Thyroid gland (tissue), 4 donors: ENCODE measurements at regions not wholly inside any gene's neighbourhood (a gene's known extent, or its start where the extent isn't known, plus 50 kb on each side); places are given as distances from the start of the nearest gene placed in this dataset.

Experiments used
- DNase-seq, 2 donors: peaks; one replicate each; pipeline ENCODE4 v3.0.0-alpha.2; 2019
- H3K27ac ChIP-seq, 3 donors: fragments of 200-600 bp; sonication (generic); 1 replicate in 2 of 3; 2 replicates in 1 of 3; pipeline ENCODE4 v1.5.1; 2016 to 2019; ENCODE audit warnings: mild to moderate bottlenecking in 1 of 3, moderate library complexity in 1 of 3
- H3K27me3 ChIP-seq: fragments of 200-600 bp; sonication (generic); one replicate; pipeline ENCODE4 v1.5.1; 2019
- H3K36me3 ChIP-seq, 2 donors: fragments of 200-600 bp; sonication (generic); one replicate each; pipeline ENCODE4 v1.5.1; 2016 to 2019
- H3K4me1 ChIP-seq, 2 donors: fragments of 200-600 bp; sonication (generic); one replicate each; pipeline ENCODE4 v1.5.1; 2017 to 2019
- H3K4me3 ChIP-seq, 3 donors: fragments of 200-600 bp; sonication (generic); replicated peaks in 1 of 3; 1 replicate in 2 of 3; 2 replicates in 1 of 3; pipeline ENCODE4 v1.5.1; 2016; ENCODE audit warnings: mild to moderate bottlenecking in 1 of 3
- H3K9me3 ChIP-seq: fragments of 200-600 bp; sonication (generic); one replicate; pipeline ENCODE4 v1.5.1; 2017
- CTCF ChIP-seq, 6 experiments: fragments of 200-600 bp in 3 of 6; fragments of 450-650 bp in 3 of 6; sonication (generic) in 3 of 6; IDR thresholded peaks; one replicate each; pipeline ENCODE4 v1.5.1; 2016 to 2019; ENCODE audit warnings: antibody characterized with exemption in 6 of 6, mild to moderate bottlenecking in 2 of 6, inconsistent platforms in 1 of 6, moderate library complexity in 1 of 6
- POLR2A ChIP-seq, 2 donors: fragments of 450-650 bp; IDR thresholded peaks; one replicate each; pipeline ENCODE4 v1.6.1; 2017; ENCODE audit warnings: antibody characterized with exemption in 2 of 2, mild to moderate bottlenecking in 2 of 2, moderate library complexity in 1 of 2
- WGBS, 2 donors: methylation state at CpG; one replicate each; pipeline ENCODE4 v1.1.5; 2017; 5-methylcytosine and 5-hydroxymethylcytosine counted together
- intact Hi-C: fragments of 100-400 bp; cut with DNase I; formaldehyde crosslinking; loops from one replicate; pipeline ENCODE4 v1.15.1; 2023

DNA sequence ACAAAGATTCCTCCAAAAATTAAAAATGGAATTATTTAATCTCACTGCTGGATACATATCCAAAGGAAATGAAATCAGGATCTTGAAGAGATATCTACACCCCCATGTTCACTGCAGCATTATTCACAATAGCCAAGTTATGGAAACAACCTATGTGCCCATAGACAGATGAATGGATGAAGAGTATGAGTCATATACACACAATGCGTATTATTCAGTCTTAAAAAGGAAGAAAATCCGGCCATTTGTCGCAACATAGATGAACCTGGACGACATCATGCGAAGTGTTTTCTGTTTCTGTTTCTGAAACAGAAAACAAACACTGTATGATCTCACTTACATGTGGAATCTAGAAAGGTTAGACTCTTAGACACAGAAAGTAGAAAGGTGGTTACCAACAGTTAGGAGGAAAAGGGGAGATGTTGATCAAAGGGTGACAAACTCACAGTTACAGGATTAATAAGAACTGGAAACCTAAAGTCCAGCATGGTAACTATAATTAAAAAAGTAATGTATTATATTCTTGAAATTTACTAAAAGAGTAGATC, 87.8 kb upstream of the ERBB4 start:
- Histone ChIP-seq H3K4me3 (no peak overlapping the region), H3K9me3 (no peaks in the 10 kb centered on the region), H3K27me3 (no peaks in the 10 kb centered on the region), H3K27ac (no peak overlapping the region), H3K36me3 (no peaks in the 10 kb centered on the region), H3K4me1 (no peaks in the 10 kb centered on the region)
- WGBS, 2 donors: 95 to 96% methylated on average over 5 of the region's 5 CpGs
- DNase-seq: no peak
- intact Hi-C loops: no loop called here
- TF ChIP-seq POLR2A (IDR thresholded peaks at IDR 0.05) (no peak), CTCF (IDR thresholded peaks at IDR 0.05) (no peak)

DNA sequence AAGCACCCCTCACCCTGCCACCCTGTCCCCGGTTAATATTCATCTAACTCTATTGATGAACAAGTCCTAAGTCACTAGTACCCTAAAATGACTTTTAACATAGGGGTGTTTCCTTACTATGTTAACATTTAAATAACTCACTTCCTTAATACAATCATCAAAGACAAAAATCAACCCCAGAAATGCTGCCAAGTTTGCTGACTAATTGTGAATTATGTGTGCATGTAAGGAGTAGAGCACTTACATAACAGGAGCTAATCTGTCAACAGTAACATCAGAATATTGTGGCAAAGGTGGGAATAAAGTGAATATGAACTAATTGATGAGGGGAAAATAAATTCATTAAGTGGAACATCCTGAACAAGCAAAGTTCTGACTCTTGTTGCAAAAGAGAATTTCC, 81.4 kb upstream of the ERBB4 start:
- Histone ChIP-seq H3K4me3 (no peak overlapping the region), H3K4me1 (no peaks in the 10 kb centered on the region), H3K36me3 (no peaks in the 10 kb centered on the region), H3K9me3 (no peaks in the 10 kb centered on the region), H3K27ac (no peak overlapping the region), H3K27me3 (no peaks in the 10 kb centered on the region)
- WGBS, 2 donors: 91 to 100% methylated on average over 1 of the region's 1 CpG
- TF ChIP-seq POLR2A (IDR thresholded peaks at IDR 0.05) (no peak), CTCF (IDR thresholded peaks at IDR 0.05) (no peak)
- intact Hi-C loops: no loop called here
- DNase-seq: no peak

- intact Hi-C loops: no loop called here
- Histone ChIP-seq H3K4me1 (no peaks in the 10 kb centered on the region), H3K36me3 (no peaks in the 10 kb centered on the region), H3K27me3 (no peaks in the 10 kb centered on the region), H3K27ac (no peak overlapping the region), H3K4me3 (no peak overlapping the region), H3K9me3 (no peaks in the 10 kb centered on the region)
- no peak for DNase-seq
- TF ChIP-seq POLR2A (IDR thresholded peaks at IDR 0.05): no peak
- TF ChIP-seq CTCF (IDR thresholded peaks at IDR 0.05): no peak
- WGBS, 2 donors: 80 to 83% methylated on average over 2 of the region's 2 CpGs
These were observed 80.0 kb upstream of the ERBB4 start for GRCh38 chr2:212618636-212619035.

GRCh38 chr2:212610872-212611425, 72.3 kb upstream of the ERBB4 start:
- DNase-seq: no peak
- H3K36me3 ChIP-seq: no peaks in the 10 kb centered on the region
- H3K9me3 ChIP-seq: no peaks in the 10 kb centered on the region
- no peak overlapping the region for H3K4me3 ChIP-seq
- no peaks in the 10 kb centered on the region for H3K4me1 ChIP-seq
- intact Hi-C loops: no loop called here
- TF ChIP-seq POLR2A (IDR thresholded peaks at IDR 0.05): no peak
- no peak for TF ChIP-seq CTCF (IDR thresholded peaks at IDR 0.05)
- WGBS, 2 donors: 73 to 91% methylated on average over 3 of the region's 3 CpGs
- no peak overlapping the region for H3K27ac ChIP-seq
- H3K27me3 ChIP-seq: no peaks in the 10 kb centered on the region

DNA sequence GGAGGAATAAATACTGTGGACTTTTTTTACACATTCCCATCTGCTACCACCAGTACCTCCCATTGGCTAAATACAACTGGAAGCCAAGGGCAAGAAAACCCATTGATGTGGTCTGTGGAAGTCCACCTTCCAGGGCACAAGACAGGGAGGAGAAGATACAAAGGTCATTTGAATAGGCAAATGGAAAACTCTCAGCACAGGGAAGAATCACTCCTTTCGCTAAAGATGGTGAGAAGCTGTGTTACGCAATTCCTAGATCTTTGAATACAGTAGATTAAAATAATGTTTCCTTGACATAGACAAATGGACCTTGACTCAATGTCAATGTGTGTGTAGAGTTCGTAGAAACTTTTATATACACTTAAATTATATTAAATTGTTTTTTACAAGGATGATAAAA, 70.9 kb upstream of the ERBB4 start:
- Histone ChIP-seq H3K9me3 (no peaks in the 10 kb centered on the region), H3K27ac (no peak overlapping the region), H3K4me3 (no peak overlapping the region), H3K27me3 (no peaks in the 10 kb centered on the region), H3K36me3 (no peaks in the 10 kb centered on the region), H3K4me1 (no peaks in the 10 kb centered on the region)
- TF ChIP-seq POLR2A (IDR thresholded peaks at IDR 0.05): no peak
- TF ChIP-seq CTCF (IDR thresholded peaks at IDR 0.05): no peak
- 90% methylated on average over 3 of the region's 3 CpGs for WGBS, 2 donors
- no peak for DNase-seq
- intact Hi-C loops: no loop called here
